K562 (cell line): ENCODE measurements at regions not wholly inside any gene's neighbourhood (a gene's known extent, or its start where the extent isn't known, plus 50 kb on each side); places are given as distances from the start of the nearest gene placed in this dataset.

Source experiments
- ATAC-seq: fragments of 200-7000 bp; cut with Tn5 transposase; 3 replicates; pipeline ENCODE4 v1.9.1; 2020; ENCODE audit warnings: moderate library complexity
- BruUV-seq: library from RNA; stranded (reverse); fragments of 400-500 nt; replicated peaks from 2 replicates; lab custom pipeline; 2021; lab: Mats Ljungman, UMichigan
- CTCF ChIA-PET: fragments of 300-600 bp; formaldehyde crosslinking; extraction: SDS; loops from one replicate; lab custom pipeline; 2021; ENCODE audit warnings: low intra/inter-chr PET ratio; lab: Yijun Ruan, JAX
- POLR2A ChIA-PET: fragments of 300-600, 350-650 bp; sonication (Branson Sonifier 250); formaldehyde crosslinking; extraction: SDS; loops from one replicate; lab custom pipeline; 2021; ENCODE audit warnings: antibody characterized with exemption, inconsistent platforms; lab: Yijun Ruan, JAX
- DNase-seq, 4 experiments: peaks; one replicate each; pipeline versions ENCODE4 v3.0.0 to v3.0.0-alpha.2; 2011 to 2018; ENCODE audit warnings: low spot score in 3 of 4, mixed read lengths in 3 of 4; ENCODE audit errors: extremely low read depth in 1 of 4
- FAIRE-seq: peaks from 2 replicates; lab custom pipeline; 2011; peaks lifted over from hg19 to GRCh38; lab: Jason Lieb, UNC
- H2AFZ ChIP-seq: 2 replicates; pipeline ENCODE4 v1.6.0; 2011; ENCODE audit warnings: low read depth, low read length, control low read depth, inconsistent platforms
- H3K27ac ChIP-seq: fragments of 200-600 bp; 3 replicates; pipeline ENCODE4 v1.8.0; 2011; ENCODE audit warnings: low read depth, mild to moderate bottlenecking, control low read depth, inconsistent platforms, low read length, moderate library complexity, mixed read lengths; ENCODE audit errors: extremely low read depth
- H3K27me3 ChIP-seq, 2 experiments: fragments of 300-600 bp in 1 of 2; 2 replicates in 1 of 2; 3 replicates in 1 of 2; pipeline versions ENCODE4 v1.6.0 to v1.8.0; 2011; ENCODE audit warnings: inconsistent platforms in 2 of 2, low read length in 2 of 2, mild to moderate bottlenecking in 1 of 2, mixed read lengths in 1 of 2, moderate library complexity in 1 of 2; ENCODE audit not compliant: control insufficient read depth in 2 of 2, insufficient read depth in 2 of 2
- H3K36me3 ChIP-seq: fragments of 300-600 bp; 3 replicates; pipeline ENCODE4 v1.8.0; 2011; ENCODE audit warnings: mild to moderate bottlenecking, low read length, inconsistent platforms; ENCODE audit not compliant: control insufficient read depth, insufficient read depth
- H3K4me1 ChIP-seq, 2 experiments: fragments of 200-600 bp in 1 of 2; replicated peaks in 1 of 2; 2 replicates in 1 of 2; 3 replicates in 1 of 2; pipeline versions ENCODE4 v1.5.1 to v1.8.0; 2011; ENCODE audit warnings: inconsistent platforms in 2 of 2, low read length in 2 of 2, mild to moderate bottlenecking in 1 of 2, mixed read lengths in 1 of 2, moderate library complexity in 1 of 2; ENCODE audit not compliant: control insufficient read depth in 2 of 2, insufficient read depth in 2 of 2
- H3K4me2 ChIP-seq: 2 replicates; pipeline ENCODE4 v1.6.1; 2011; ENCODE audit warnings: low read length, control low read depth, inconsistent platforms, mixed read lengths; ENCODE audit not compliant: insufficient read depth
- H3K4me3 ChIP-seq: fragments of 200-600 bp; sonication (generic), shearing (Covaris generic); 2 replicates; pipeline ENCODE4 v1.5.1; 2016; ENCODE audit warnings: control low read depth, inconsistent platforms
- H3K79me2 ChIP-seq: fragments of 200-600 bp; 3 replicates; pipeline ENCODE4 v1.8.0; 2011; ENCODE audit warnings: low read length, inconsistent platforms; ENCODE audit not compliant: control insufficient read depth, insufficient read depth
- H3K9ac ChIP-seq, 2 experiments: 2 replicates each; pipeline versions ENCODE4 v1.6.0 to v1.6.1; 2011; ENCODE audit warnings: low read depth in 2 of 2, low read length in 2 of 2, control low read depth in 1 of 2, inconsistent platforms in 1 of 2, mild to moderate bottlenecking in 1 of 2, mixed read lengths in 1 of 2; ENCODE audit not compliant: insufficient read depth in 1 of 2
- H3K9me1 ChIP-seq: one replicate; pipeline ENCODE4 v1.6.0; 2011; ENCODE audit warnings: inconsistent platforms, mild to moderate bottlenecking, low read length, moderate library complexity; ENCODE audit not compliant: control insufficient read depth, insufficient read depth
- H3K9me3 ChIP-seq: replicated peaks from 2 replicates; pipeline ENCODE4 v1.5.1; 2011; ENCODE audit warnings: low read depth, low read length, inconsistent platforms; ENCODE audit not compliant: control insufficient read depth, insufficient read depth
- H4K20me1 ChIP-seq: replicated peaks from 2 replicates; pipeline ENCODE4 v1.6.1; 2011; ENCODE audit warnings: low read length, inconsistent platforms, mixed read lengths; ENCODE audit not compliant: control insufficient read depth, insufficient read depth
- ARNT ChIP-seq, 2 experiments: fragments of 450-650 bp; IDR thresholded peaks; 2 replicates each; pipeline ENCODE4 v1.6.1; 2016; ENCODE audit warnings: mild to moderate bottlenecking in 1 of 2
- CTBP1 ChIP-seq: fragments of 450-650 bp; IDR thresholded peaks from 2 replicates; pipeline ENCODE4 v1.6.1; 2016; ENCODE audit warnings: borderline replicate concordance
- ETV5 ChIP-seq: sonication (generic); formaldehyde crosslinking; IDR thresholded peaks from 2 replicates; pipeline ENCODE4 v1.4.0; 2020; ENCODE audit warnings: low read depth, mild to moderate bottlenecking, missing genetic modification reagents
- FOXA1 ChIP-seq: fragments of 450-650 bp; IDR thresholded peaks from 2 replicates; pipeline ENCODE4 v1.6.1; 2016; ENCODE audit warnings: mild to moderate bottlenecking, borderline replicate concordance
- KLF6 ChIP-seq: fragments of 250-450 bp; sonication (Bioruptor Pico); IDR thresholded peaks from 2 replicates; pipeline ENCODE4 v1.4.0; 2020; ENCODE audit warnings: mild to moderate bottlenecking, moderate library complexity, borderline replicate concordance
- MCM2 ChIP-seq: fragments of 450-650 bp; IDR thresholded peaks from 2 replicates; pipeline ENCODE4 v1.6.1; 2017; ENCODE audit warnings: low read depth, mild to moderate bottlenecking
- MTA2 ChIP-seq: fragments of 450-650 bp; IDR thresholded peaks from 2 replicates; pipeline ENCODE4 v1.6.1; 2016; ENCODE audit warnings: low read depth
- PURB ChIP-seq: sonication (generic); formaldehyde crosslinking; IDR thresholded peaks from 2 replicates; pipeline ENCODE4 v1.9.0; 2021; ENCODE audit warnings: low read depth, mild to moderate bottlenecking, missing genetic modification reagents
- STAG1 ChIP-seq: sonication (generic); formaldehyde crosslinking; IDR thresholded peaks from 2 replicates; pipeline ENCODE4 v1.5.0; 2020; ENCODE audit warnings: missing genetic modification reagents, borderline replicate concordance
- SUPT5H ChIP-seq: fragments of 450-650 bp; IDR thresholded peaks from 2 replicates; pipeline ENCODE4 v1.6.1; 2016
- WGBS: fragments of 100-300 bp; shearing (Covaris generic); methylation state at CpG from one replicate; pipeline ENCODE4 v1.1.6; 2016; ENCODE audit warnings: low coverage, mixed read lengths; ENCODE audit not compliant: insufficient coverage; ENCODE audit errors: missing lambda C conversion rate; 5-methylcytosine and 5-hydroxymethylcytosine counted together
- in situ Hi-C: fragments of 300-500 bp; cut with MboI; formaldehyde crosslinking; loops from 4 replicates; pipeline ENCODE4 v1.15.0; 2018; ENCODE audit warnings: inconsistent platforms, mixed read lengths
- intact Hi-C: fragments of 100-400 bp; cut with micrococcal nuclease; formaldehyde crosslinking; loops from 2 replicates; pipeline ENCODE4 v1.14.2; 2022
- TF ChIP-seq, protein P1 (sequence below): fragments of 450-650 bp; formaldehyde crosslinking; IDR thresholded peaks from 2 replicates; pipeline ENCODE4 v1.4.0; 2020; ENCODE audit warnings: mild to moderate bottlenecking, mixed read lengths
- TF ChIP-seq, protein P2 (sequence below): fragments of 450-650 bp; conservative IDR thresholded peaks from 2 replicates; pipeline ENCODE4 v1.6.1; 2016; ENCODE audit warnings: missing genetic modification characterization, low read depth, mild to moderate bottlenecking, missing compliant biosample characterization, moderate library complexity

DNA sequence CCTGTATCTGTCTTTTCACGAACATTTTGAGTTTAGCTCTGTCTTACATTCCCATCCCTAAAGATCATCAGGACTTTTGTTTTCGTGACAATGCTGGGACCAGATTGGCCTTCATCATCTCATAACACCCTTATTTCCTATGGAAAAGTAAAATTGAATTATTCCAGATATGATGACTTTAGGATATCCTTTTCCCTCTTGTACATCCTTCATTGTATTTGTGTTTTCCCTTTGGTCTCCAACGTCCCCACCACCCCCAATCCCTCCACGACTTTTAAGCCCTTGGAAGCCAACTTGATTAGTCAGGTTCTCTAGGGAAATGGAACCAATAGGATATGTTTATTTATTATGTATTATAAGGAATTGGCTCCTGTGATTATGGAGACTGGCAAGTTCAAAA is 167.6 kb downstream of the ARL4A start:
- no peaks in the 10 kb centered on the region for H3K36me3 ChIP-seq
- CTCF ChIA-PET = no interaction called here
- no peaks in the 10 kb centered on the region for H3K27me3 ChIP-seq
- TF ChIP-seq, protein P1, sequence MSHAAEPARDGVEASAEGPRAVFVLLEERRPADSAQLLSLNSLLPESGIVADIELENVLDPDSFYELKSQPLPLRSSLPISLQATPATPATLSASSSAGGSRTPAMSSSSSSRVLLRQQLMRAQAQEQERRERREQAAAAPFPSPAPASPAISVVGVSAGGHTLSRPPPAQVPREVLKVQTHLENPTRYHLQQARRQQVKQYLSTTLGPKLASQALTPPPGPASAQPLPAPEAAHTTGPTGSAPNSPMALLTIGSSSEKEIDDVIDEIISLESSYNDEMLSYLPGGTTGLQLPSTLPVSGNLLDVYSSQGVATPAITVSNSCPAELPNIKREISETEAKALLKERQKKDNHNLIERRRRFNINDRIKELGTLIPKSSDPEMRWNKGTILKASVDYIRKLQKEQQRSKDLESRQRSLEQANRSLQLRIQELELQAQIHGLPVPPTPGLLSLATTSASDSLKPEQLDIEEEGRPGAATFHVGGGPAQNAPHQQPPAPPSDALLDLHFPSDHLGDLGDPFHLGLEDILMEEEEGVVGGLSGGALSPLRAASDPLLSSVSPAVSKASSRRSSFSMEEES = no peak
- TF ChIP-seq ETV5 (CRISPR knock-in tag) (no peak), SUPT5H (no peak), KLF6 (CRISPR knock-in tag) (no peak), CTBP1 (no peak), ARNT (IDR thresholded peaks at IDR 0.05) (no peak), FOXA1 (no peak), STAG1 (CRISPR knock-in tag) (no peak), PURB (CRISPR knock-in tag) (no peak), MCM2 (no peak), MTA2 (no peak)
- TF ChIP-seq, protein P2, sequence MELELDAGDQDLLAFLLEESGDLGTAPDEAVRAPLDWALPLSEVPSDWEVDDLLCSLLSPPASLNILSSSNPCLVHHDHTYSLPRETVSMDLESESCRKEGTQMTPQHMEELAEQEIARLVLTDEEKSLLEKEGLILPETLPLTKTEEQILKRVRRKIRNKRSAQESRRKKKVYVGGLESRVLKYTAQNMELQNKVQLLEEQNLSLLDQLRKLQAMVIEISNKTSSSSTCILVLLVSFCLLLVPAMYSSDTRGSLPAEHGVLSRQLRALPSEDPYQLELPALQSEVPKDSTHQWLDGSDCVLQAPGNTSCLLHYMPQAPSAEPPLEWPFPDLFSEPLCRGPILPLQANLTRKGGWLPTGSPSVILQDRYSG = no peak
- no peak overlapping the region for H3K4me3 ChIP-seq
- H3K9me1 ChIP-seq = no peaks in the 10 kb centered on the region
- no peak overlapping the region for H3K4me2 ChIP-seq
- no peak overlapping the region for H2AFZ ChIP-seq
- BruUV-seq = no TSS peak
- 46% methylated on average over 4 of the region's 4 CpGs for WGBS
- no peaks in the 10 kb centered on the region for H3K9me3 ChIP-seq
- POLR2A ChIA-PET = interaction anchor here (0.5 to 0.9 kb wide), 2 partner anchors 12 to 662 kb away, joined by 3 to 6 read pairs; no protein-coding TSS in a partner anchor
- no peak overlapping the region for H3K9ac ChIP-seq
- no peak for FAIRE-seq
- no peak for ATAC-seq
- no peaks in the 10 kb centered on the region for H3K79me2 ChIP-seq
- no peaks in the 10 kb centered on the region for H3K4me1 ChIP-seq
- in situ Hi-C loops = no loop called here
- H4K20me1 ChIP-seq = no peaks in the 10 kb centered on the region
- no peak for DNase-seq
- intact Hi-C loops = no loop called here
- H3K27ac ChIP-seq = no peak overlapping the region
